Adrenal gland (tissue), 5 donors: ENCODE measurements at regions not wholly inside any gene's neighbourhood (a gene's known extent, or its start where the extent isn't known, plus 50 kb on each side); places are given as distances from the start of the nearest gene placed in this dataset.

Experiments
- POLR2A ChIP-seq, 2 donors: fragments of 450-650 bp; IDR thresholded peaks; one replicate each; pipeline ENCODE4 v1.6.1; 2017; ENCODE audit warnings: antibody characterized with exemption in 2 of 2, mild to moderate bottlenecking in 2 of 2, moderate library complexity in 1 of 2
- TF ChIP-seq, protein P1 (sequence below), 6 experiments: fragments of 450-650 bp in 4 of 6; fragments of 200-600 bp in 2 of 6; sonication (generic) in 1 of 6; IDR thresholded peaks; 1 replicate in 5 of 6; 2 replicates in 1 of 6; pipeline versions ENCODE4 v1.5.1 to v1.8.0; 2016 to 2021; ENCODE audit warnings: antibody characterized with exemption in 6 of 6, mild to moderate bottlenecking in 2 of 6, moderate library complexity in 1 of 6
- donor health status: DM: no; HTN: no; CAD: no.

DNA sequence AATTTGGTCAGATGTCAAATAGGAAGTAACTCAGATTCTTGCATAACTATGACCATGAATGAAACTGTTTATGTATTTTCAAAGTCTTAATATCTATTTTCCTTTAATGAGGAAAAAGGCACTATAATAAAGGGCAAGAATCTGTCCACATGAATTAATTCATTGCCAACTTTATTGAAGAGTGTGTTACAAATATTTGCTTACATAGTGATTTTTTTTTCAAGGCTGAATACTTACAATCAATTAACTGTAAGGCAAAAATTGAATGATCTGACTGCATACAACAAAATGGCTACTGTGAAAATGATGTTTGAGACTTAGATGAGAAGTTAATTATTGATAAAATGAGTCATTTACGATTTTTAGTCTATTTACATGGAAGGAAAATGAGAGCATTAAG is 475.0 kb downstream of the DNAJB9 start:
- TF ChIP-seq, protein P1, sequence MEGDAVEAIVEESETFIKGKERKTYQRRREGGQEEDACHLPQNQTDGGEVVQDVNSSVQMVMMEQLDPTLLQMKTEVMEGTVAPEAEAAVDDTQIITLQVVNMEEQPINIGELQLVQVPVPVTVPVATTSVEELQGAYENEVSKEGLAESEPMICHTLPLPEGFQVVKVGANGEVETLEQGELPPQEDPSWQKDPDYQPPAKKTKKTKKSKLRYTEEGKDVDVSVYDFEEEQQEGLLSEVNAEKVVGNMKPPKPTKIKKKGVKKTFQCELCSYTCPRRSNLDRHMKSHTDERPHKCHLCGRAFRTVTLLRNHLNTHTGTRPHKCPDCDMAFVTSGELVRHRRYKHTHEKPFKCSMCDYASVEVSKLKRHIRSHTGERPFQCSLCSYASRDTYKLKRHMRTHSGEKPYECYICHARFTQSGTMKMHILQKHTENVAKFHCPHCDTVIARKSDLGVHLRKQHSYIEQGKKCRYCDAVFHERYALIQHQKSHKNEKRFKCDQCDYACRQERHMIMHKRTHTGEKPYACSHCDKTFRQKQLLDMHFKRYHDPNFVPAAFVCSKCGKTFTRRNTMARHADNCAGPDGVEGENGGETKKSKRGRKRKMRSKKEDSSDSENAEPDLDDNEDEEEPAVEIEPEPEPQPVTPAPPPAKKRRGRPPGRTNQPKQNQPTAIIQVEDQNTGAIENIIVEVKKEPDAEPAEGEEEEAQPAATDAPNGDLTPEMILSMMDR (IDR thresholded peaks at IDR 0.05) = no peak
- TF ChIP-seq POLR2A (IDR thresholded peaks at IDR 0.05) = no peak
